ENCODE measurements at regions not wholly inside any gene's neighbourhood (a gene's known extent, or its start where the extent isn't known, plus 50 kb on each side); places are given as distances from the start of the nearest gene placed in this dataset.

GRCh38 chr3:153066983-153067382 is 95.0 kb upstream of the RAP2B start:
- no peak overlapping the region for H3K27ac ChIP-seq (replicated peaks)
- no peak for TF ChIP-seq SPI1 (IDR thresholded peaks at IDR 0.05; ENCODE audit: borderline replicate concordance, low read depth)
- no peak for TF ChIP-seq CTCF (IDR thresholded peaks at IDR 0.05; ENCODE audit: insufficient read depth, low read length)
- TF ChIP-seq POLR2AphosphoS5 (IDR thresholded peaks at IDR 0.05; ENCODE audit: low read depth) = no peak
- TF ChIP-seq REST (IDR thresholded peaks at IDR 0.05; ENCODE audit: insufficient replicate concordance, low read depth) = no peak
- no peak for TF ChIP-seq GABPA (IDR thresholded peaks at IDR 0.05; ENCODE audit: low read depth)
- DNase-seq (ENCODE audit: low read depth in 1 of 2, low spot score in 1 of 2) = peak in 1 of 2 experiments; percentile 70

GRCh38 chr3:153069598-153070510 is 92.2 kb upstream of the RAP2B start:
- H3K27me3 ChIP-seq (ENCODE audit: insufficient read depth, poor library complexity, severe bottlenecking) = no peaks in the 10 kb centered on the region
- peak in 1 of 2 experiments; percentile 94 for DNase-seq (ENCODE audit: low read depth in 1 of 2, low spot score in 1 of 2)
- no peak overlapping the region for H3K4me3 ChIP-seq (replicated peaks; ENCODE audit: insufficient read depth, low read length)
- H3K27ac ChIP-seq (replicated peaks) = no peak overlapping the region
- TF ChIP-seq REST (IDR thresholded peaks at IDR 0.05; ENCODE audit: insufficient replicate concordance, low read depth) = no peak
- no peak for TF ChIP-seq GABPA (IDR thresholded peaks at IDR 0.05; ENCODE audit: low read depth)
- no peak for TF ChIP-seq SPI1 (IDR thresholded peaks at IDR 0.05; ENCODE audit: borderline replicate concordance, low read depth)
- no peak for TF ChIP-seq CTCF (IDR thresholded peaks at IDR 0.05; ENCODE audit: insufficient read depth, low read length)
- TF ChIP-seq POLR2AphosphoS5 (IDR thresholded peaks at IDR 0.05; ENCODE audit: low read depth) = no peak

More at GRCh38 chr3:153066983-153067382, 95.0 kb upstream of the RAP2B start:
- Histone ChIP-seq H3K4me3 (replicated peaks; ENCODE audit: insufficient read depth, low read length) (no peak overlapping the region), H3K27me3 (ENCODE audit: insufficient read depth, poor library complexity, severe bottlenecking) (no peaks in the 10 kb centered on the region)

GRCh38 chr3:153070511-153070868 is 91.5 kb upstream of the RAP2B start:
- Histone ChIP-seq H3K4me3 (replicated peaks; ENCODE audit: insufficient read depth, low read length) (no peak overlapping the region), H3K27me3 (ENCODE audit: insufficient read depth, poor library complexity, severe bottlenecking) (no peaks in the 10 kb centered on the region), H3K27ac (replicated peaks) (no peak overlapping the region)
- TF ChIP-seq REST (IDR thresholded peaks at IDR 0.05; ENCODE audit: insufficient replicate concordance, low read depth) = no peak
- no peak for TF ChIP-seq CTCF (IDR thresholded peaks at IDR 0.05; ENCODE audit: insufficient read depth, low read length)
- no peak for TF ChIP-seq SPI1 (IDR thresholded peaks at IDR 0.05; ENCODE audit: borderline replicate concordance, low read depth)
- no peak for TF ChIP-seq GABPA (IDR thresholded peaks at IDR 0.05; ENCODE audit: low read depth)
- no peak for TF ChIP-seq POLR2AphosphoS5 (IDR thresholded peaks at IDR 0.05; ENCODE audit: low read depth)
- no peak for DNase-seq (ENCODE audit: low read depth in 1 of 2, low spot score in 1 of 2)
